Mammary epithelial cell (primary cell): ENCODE measurements at regions not wholly inside any gene's neighbourhood (a gene's known extent, or its start where the extent isn't known, plus 50 kb on each side); places are given as distances from the start of the nearest gene placed in this dataset.

Experiments
- CTCF ChIP-seq, 2 donors: IDR thresholded peaks in 1 of 2; conservative IDR thresholded peaks in 1 of 2; 2 replicates each; pipeline ENCODE4 v1.5.1; 2011 to 2012; ENCODE audit warnings: inconsistent platforms in 2 of 2, low read length in 2 of 2, mild to moderate bottlenecking in 2 of 2, control low read depth in 1 of 2, low read depth in 1 of 2; ENCODE audit not compliant: insufficient read depth in 1 of 2; ENCODE audit errors: extremely low read depth in 1 of 2
- EZH2 ChIP-seq: IDR thresholded peaks from 2 replicates; pipeline ENCODE4 v1.6.1; 2012; ENCODE audit warnings: low read length, inconsistent platforms, borderline replicate concordance

GRCh38 chr17:54099221-54099620 is 276.5 kb downstream of the KIF2B start:
- TF ChIP-seq CTCF (conservative IDR thresholded peaks at IDR 0.05 in 1 of 2, IDR thresholded peaks at IDR 0.05 in 1 of 2; ENCODE audit: extremely low read depth in 1 of 2, insufficient read depth in 1 of 2, low read depth in 1 of 2, low read length in 2 of 2) (no peak), EZH2 (no peak)
